Keratinocyte (primary cell): ENCODE measurements at regions not wholly inside any gene's neighbourhood (a gene's known extent, or its start where the extent isn't known, plus 50 kb on each side); places are given as distances from the start of the nearest gene placed in this dataset.

ENCODE experiments used
- DNase-seq: peaks from one replicate; pipeline ENCODE4 v3.0.0-alpha.2; 2011; ENCODE audit warnings: low read depth, missing footprints, low spot score
- FAIRE-seq: peaks from 2 replicates; lab custom pipeline; 2011; peaks lifted over from hg19 to GRCh38; lab: Jason Lieb, UNC
- H2AFZ ChIP-seq: 2 replicates; pipeline ENCODE4 v1.6.0; 2012; ENCODE audit warnings: low read length, control low read depth, inconsistent platforms; ENCODE audit not compliant: control insufficient read depth
- H3K27ac ChIP-seq: 2 replicates; pipeline ENCODE4 v1.5.1; 2011; ENCODE audit warnings: low read length; ENCODE audit not compliant: control insufficient read depth, insufficient read depth
- H3K27me3 ChIP-seq: 3 replicates; pipeline ENCODE4 v1.6.0; 2011; ENCODE audit warnings: low read length; ENCODE audit not compliant: control insufficient read depth, insufficient read depth; ENCODE audit errors: extremely low read depth
- H3K36me3 ChIP-seq, 2 experiments: 2 replicates in 1 of 2; 3 replicates in 1 of 2; pipeline ENCODE4 v1.5.1; 2011; ENCODE audit warnings: low read length in 2 of 2, mild to moderate bottlenecking in 1 of 2; ENCODE audit not compliant: control insufficient read depth in 2 of 2, insufficient read depth in 2 of 2; ENCODE audit errors: extremely low read depth in 1 of 2
- H3K4me1 ChIP-seq: 3 replicates; pipeline ENCODE4 v1.5.1; 2011; ENCODE audit warnings: low read length; ENCODE audit not compliant: control insufficient read depth, insufficient read depth; ENCODE audit errors: extremely low read depth
- H3K4me2 ChIP-seq: 3 replicates; pipeline ENCODE4 v1.6.0; 2011; ENCODE audit warnings: low read depth, low read length; ENCODE audit not compliant: control insufficient read depth, insufficient read depth; ENCODE audit errors: extremely low read depth
- H3K4me3 ChIP-seq, 3 experiments: fragments of 200-600 bp in 1 of 3; sonication (generic) in 1 of 3; 2 replicates in 2 of 3; 3 replicates in 1 of 3; pipeline ENCODE4 v1.5.1; 2011 to 2016; ENCODE audit warnings: low read length in 3 of 3, mild to moderate bottlenecking in 3 of 3, control low read depth in 2 of 3, inconsistent platforms in 1 of 3, low read depth in 1 of 3, mixed read lengths in 1 of 3, mixed run types in 1 of 3, moderate library complexity in 1 of 3; ENCODE audit not compliant: control insufficient read depth in 2 of 3, insufficient read depth in 2 of 3; ENCODE audit errors: extremely low read depth in 1 of 3
- H3K79me2 ChIP-seq: 2 replicates; pipeline ENCODE4 v1.6.0; 2012; ENCODE audit warnings: low read length; ENCODE audit not compliant: control insufficient read depth, insufficient read depth
- H3K9ac ChIP-seq: 3 replicates; pipeline ENCODE4 v1.6.0; 2011; ENCODE audit warnings: low read length; ENCODE audit not compliant: control insufficient read depth, insufficient read depth; ENCODE audit errors: extremely low read depth
- H3K9me1 ChIP-seq: 3 replicates; pipeline ENCODE4 v1.6.0; 2011; ENCODE audit warnings: low read length; ENCODE audit not compliant: control insufficient read depth, insufficient read depth; ENCODE audit errors: extremely low read depth
- H3K9me3 ChIP-seq: 2 replicates; pipeline ENCODE4 v1.5.1; 2012; ENCODE audit warnings: low read depth, low read length; ENCODE audit not compliant: control insufficient read depth
- H4K20me1 ChIP-seq: 3 replicates; pipeline ENCODE4 v1.6.0; 2011; ENCODE audit warnings: low read length; ENCODE audit not compliant: control insufficient read depth, insufficient read depth; ENCODE audit errors: extremely low read depth
- EZH2 ChIP-seq: IDR thresholded peaks from one replicate; pipeline ENCODE4 v1.6.1; 2012; ENCODE audit warnings: inconsistent platforms, mild to moderate bottlenecking, low read length, moderate library complexity
- dilution Hi-C: fragments of 300-500 bp; cut with MboI; formaldehyde crosslinking; loops from one replicate; pipeline ENCODE4 v1.7.0; 2020; ENCODE audit warnings: low sequenced_read_pairs; ENCODE audit not compliant: extremely low pct_ligation_motif_present
- TF ChIP-seq, protein P1 (sequence below), 3 experiments: IDR thresholded peaks in 1 of 3; conservative IDR thresholded peaks in 1 of 3; optimal IDR thresholded peaks in 1 of 3; 2 replicates in 2 of 3; 3 replicates in 1 of 3; pipeline versions ENCODE3 to v1.5.1; 2011; ENCODE audit warnings: low read length in 3 of 3, mild to moderate bottlenecking in 3 of 3, moderate library complexity in 2 of 3, control low read depth in 1 of 3, inconsistent platforms in 1 of 3; ENCODE audit not compliant: insufficient read depth in 2 of 3; ENCODE audit errors: extremely low read depth in 1 of 3

DNA sequence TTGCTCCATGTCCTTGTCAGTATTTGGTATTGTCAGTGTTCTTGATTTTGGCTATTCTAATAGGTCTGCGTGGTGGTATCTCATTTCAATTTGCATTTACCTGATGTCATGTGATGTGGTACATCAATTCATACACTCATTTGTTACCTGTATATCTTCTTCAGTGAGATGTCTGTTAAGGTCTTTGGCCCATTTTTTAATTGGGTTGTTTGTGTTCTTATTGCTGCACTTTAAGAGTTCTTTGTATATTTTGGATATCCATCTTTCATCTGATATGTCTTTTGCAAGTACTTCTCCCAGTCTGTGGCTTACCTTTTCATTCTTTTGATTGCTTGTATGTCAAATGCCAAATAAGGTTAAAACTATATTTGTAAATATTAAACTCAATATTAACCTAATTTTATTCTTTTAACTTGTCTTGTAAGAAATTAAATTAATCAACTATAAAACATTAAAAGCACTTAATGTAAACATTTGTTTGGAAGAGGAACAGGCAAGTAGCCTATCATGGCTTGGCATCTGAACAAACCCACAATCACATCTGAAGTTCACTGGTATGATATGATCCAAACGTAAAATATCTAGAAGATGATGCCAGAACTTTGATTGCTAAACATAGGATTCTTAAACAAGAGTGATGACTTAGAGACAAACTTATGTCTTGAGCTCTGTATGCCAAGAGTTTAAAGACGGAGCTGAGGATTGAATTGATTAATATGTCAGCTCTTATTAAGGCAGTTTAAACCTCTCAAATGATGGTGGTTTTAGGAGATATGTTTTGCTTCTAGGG is 587.3 kb downstream of the ANXA1 start:
- Histone ChIP-seq H3K36me3 (no peaks in the 10 kb centered on the region), H3K4me3 (no peak overlapping the region), H2AFZ (no peak overlapping the region), H3K4me1 (no peaks in the 10 kb centered on the region), H3K27me3 (no peaks in the 10 kb centered on the region), H3K9me3 (no peaks in the 10 kb centered on the region), H3K9me1 (no peaks in the 10 kb centered on the region), H3K4me2 (no peak overlapping the region), H4K20me1 (no peaks in the 10 kb centered on the region), H3K79me2 (no peaks in the 10 kb centered on the region), H3K9ac (no peak overlapping the region), H3K27ac (no peak overlapping the region)
- no peak for DNase-seq
- no peak for TF ChIP-seq EZH2
- TF ChIP-seq, protein P1, sequence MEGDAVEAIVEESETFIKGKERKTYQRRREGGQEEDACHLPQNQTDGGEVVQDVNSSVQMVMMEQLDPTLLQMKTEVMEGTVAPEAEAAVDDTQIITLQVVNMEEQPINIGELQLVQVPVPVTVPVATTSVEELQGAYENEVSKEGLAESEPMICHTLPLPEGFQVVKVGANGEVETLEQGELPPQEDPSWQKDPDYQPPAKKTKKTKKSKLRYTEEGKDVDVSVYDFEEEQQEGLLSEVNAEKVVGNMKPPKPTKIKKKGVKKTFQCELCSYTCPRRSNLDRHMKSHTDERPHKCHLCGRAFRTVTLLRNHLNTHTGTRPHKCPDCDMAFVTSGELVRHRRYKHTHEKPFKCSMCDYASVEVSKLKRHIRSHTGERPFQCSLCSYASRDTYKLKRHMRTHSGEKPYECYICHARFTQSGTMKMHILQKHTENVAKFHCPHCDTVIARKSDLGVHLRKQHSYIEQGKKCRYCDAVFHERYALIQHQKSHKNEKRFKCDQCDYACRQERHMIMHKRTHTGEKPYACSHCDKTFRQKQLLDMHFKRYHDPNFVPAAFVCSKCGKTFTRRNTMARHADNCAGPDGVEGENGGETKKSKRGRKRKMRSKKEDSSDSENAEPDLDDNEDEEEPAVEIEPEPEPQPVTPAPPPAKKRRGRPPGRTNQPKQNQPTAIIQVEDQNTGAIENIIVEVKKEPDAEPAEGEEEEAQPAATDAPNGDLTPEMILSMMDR (optimal IDR thresholded peaks at IDR 0.05 in 1 of 3, IDR thresholded peaks at IDR 0.05 in 1 of 3, conservative IDR thresholded peaks at IDR 0.05 in 1 of 3; ENCODE audit: extremely low read depth in 1 of 3, insufficient read depth in 2 of 3, low read length in 3 of 3), result no peak
- no peak for FAIRE-seq
- dilution Hi-C loops, result no loop called here

DNA sequence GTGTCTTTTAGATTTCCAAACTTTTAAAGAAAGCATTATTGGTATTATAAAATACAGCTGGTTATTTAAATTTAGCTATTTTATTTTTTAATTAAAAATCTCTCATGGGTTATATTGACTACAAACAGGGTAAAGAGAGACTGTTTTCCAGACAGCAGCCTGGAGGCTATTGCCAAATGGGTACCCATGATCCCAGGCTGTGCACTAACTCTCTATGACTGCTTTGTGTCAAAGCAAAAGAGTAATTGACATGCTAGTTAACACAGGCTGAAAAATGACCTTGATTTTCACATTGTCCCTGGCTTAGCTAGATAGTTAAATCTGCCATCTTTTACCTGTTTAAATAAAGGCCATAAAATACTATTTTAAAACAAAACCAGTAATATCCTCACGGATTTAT is 589.7 kb downstream of the ANXA1 start:
- H3K9me3 ChIP-seq, result no peaks in the 10 kb centered on the region
- H3K4me3 ChIP-seq, result no peak overlapping the region
- no peaks in the 10 kb centered on the region for H3K36me3 ChIP-seq
- dilution Hi-C loops, result no loop called here
- DNase-seq (no peak), FAIRE-seq (no peak)
- H3K79me2 ChIP-seq, result no peaks in the 10 kb centered on the region
- no peak overlapping the region for H3K27ac ChIP-seq
- no peaks in the 10 kb centered on the region for H4K20me1 ChIP-seq
- H3K9ac ChIP-seq, result no peak overlapping the region
- TF ChIP-seq, protein P1 (optimal IDR thresholded peaks at IDR 0.05 in 1 of 3, IDR thresholded peaks at IDR 0.05 in 1 of 3, conservative IDR thresholded peaks at IDR 0.05 in 1 of 3; ENCODE audit: extremely low read depth in 1 of 3, insufficient read depth in 2 of 3, low read length in 3 of 3), result no peak
- TF ChIP-seq EZH2, result no peak
- H3K9me1 ChIP-seq, result no peaks in the 10 kb centered on the region
- no peaks in the 10 kb centered on the region for H3K27me3 ChIP-seq
- no peaks in the 10 kb centered on the region for H3K4me1 ChIP-seq
- no peak overlapping the region for H2AFZ ChIP-seq
- H3K4me2 ChIP-seq, result no peak overlapping the region
